GM06990 (cell line): ENCODE measurements at regions not wholly inside any gene's neighbourhood (a gene's known extent, or its start where the extent isn't known, plus 50 kb on each side); places are given as distances from the start of the nearest gene placed in this dataset.
A peak's percentile ranks its signal among the peaks of the same experiment; 100 is the strongest.

Experiments
- DNase-seq: peaks from one replicate; pipeline ENCODE4 v3.0.0-alpha.2; 2011; ENCODE audit not compliant: insufficient read length; ENCODE audit errors: extremely low read depth
- H3K27me3 ChIP-seq: replicated peaks from 2 replicates; pipeline ENCODE4 v1.6.0; 2011; ENCODE audit warnings: low read length; ENCODE audit not compliant: control insufficient read depth, insufficient read depth
- H3K36me3 ChIP-seq: 2 replicates; pipeline ENCODE4 v1.5.1; 2011; ENCODE audit warnings: low read length; ENCODE audit not compliant: control insufficient read depth, insufficient read depth
- H3K4me3 ChIP-seq: replicated peaks from 2 replicates; pipeline ENCODE4 v1.5.1; 2011; ENCODE audit warnings: low read depth, mild to moderate bottlenecking, control low read depth, low read length
- CTCF ChIP-seq: IDR thresholded peaks from 2 replicates; pipeline ENCODE4 v1.5.1; 2011; ENCODE audit warnings: low read length, control low read depth, mild to moderate bottlenecking, inconsistent platforms; ENCODE audit not compliant: insufficient read depth, poor library complexity, severe bottlenecking

GRCh38 chr15:96225642-96226259 is 104.7 kb upstream of the NR2F2 start:
- no peak for DNase-seq
- Histone ChIP-seq H3K4me3 (no peak overlapping the region), H3K27me3 (no peaks in the 10 kb centered on the region), H3K36me3 (no peaks in the 10 kb centered on the region)
- no peak for TF ChIP-seq CTCF

GRCh38 chr15:96230526-96231181 is 99.8 kb upstream of the NR2F2 start:
- no peaks in the 10 kb centered on the region for H3K36me3 ChIP-seq
- H3K27me3 ChIP-seq, result no peaks in the 10 kb centered on the region
- no peak for TF ChIP-seq CTCF
- no peak overlapping the region for H3K4me3 ChIP-seq
- DNase-seq, result no peak

GRCh38 chr15:96232335-96232734 is 98.2 kb upstream of the NR2F2 start:
- Histone ChIP-seq H3K4me3 (no peak overlapping the region), H3K27me3 (no peaks in the 10 kb centered on the region), H3K36me3 (no peaks in the 10 kb centered on the region)
- TF ChIP-seq CTCF, result no peak
- DNase-seq, result no peak

GRCh38 chr15:96234109-96234892 is 96.2 kb upstream of the NR2F2 start:
- H3K27me3 ChIP-seq, result no peaks in the 10 kb centered on the region
- H3K4me3 ChIP-seq, result no peak overlapping the region
- DNase-seq, result peak; percentile 54
- TF ChIP-seq CTCF, result no peak
- no peaks in the 10 kb centered on the region for H3K36me3 ChIP-seq

GRCh38 chr15:96237002-96237401 is 93.5 kb upstream of the NR2F2 start:
- no peak for TF ChIP-seq CTCF
- H3K36me3 ChIP-seq, result no peaks in the 10 kb centered on the region
- no peaks in the 10 kb centered on the region for H3K27me3 ChIP-seq
- DNase-seq, result no peak
- H3K4me3 ChIP-seq, result no peak overlapping the region
